ENCODE measurements at regions not wholly inside any gene's neighbourhood (a gene's known extent, or its start where the extent isn't known, plus 50 kb on each side); places are given as distances from the start of the nearest gene placed in this dataset.
"Not testable (repeated sequence)": the region's sequence is repeated elsewhere in the genome, so short reads cannot be mapped to it uniquely, and the experiment has no call there.

- no peak overlapping the region for H3K4me3 Mint-ChIP-seq
- no peaks in the 10 kb centered on the region for H3K9me3 Mint-ChIP-seq
These were observed 409.6 kb downstream of the MED13L start for GRCh38 chr12:115867854-115868253.

GRCh38 chr12:115866909-115867525, 410.5 kb downstream of the MED13L start:
- Mint-ChIP-seq H3K27ac (no peak overlapping the region), H3K36me3 (ENCODE audit: low read depth) (no peaks in the 10 kb centered on the region), H3K9me3 (no peaks in the 10 kb centered on the region), H3K4me3 (no peak overlapping the region), H3K4me1 (peaks cover 36% of the 10 kb centered on the region), H3K27me3 (ENCODE audit: low read depth) (peaks cover 7% of the 10 kb centered on the region)
- TF ChIP-seq CTCF (IDR thresholded peaks at IDR 0.05; ENCODE audit: unreplicated experiment in 3 of 3): no peak

More at GRCh38 chr12:115867854-115868253, 409.6 kb downstream of the MED13L start:
- no peak overlapping the region for H3K27ac Mint-ChIP-seq
- TF ChIP-seq CTCF (IDR thresholded peaks at IDR 0.05; ENCODE audit: unreplicated experiment in 3 of 3): no peak
- no peaks in the 10 kb centered on the region for H3K36me3 Mint-ChIP-seq (ENCODE audit: low read depth)
- peaks cover 36% of the 10 kb centered on the region for H3K4me1 Mint-ChIP-seq
- peaks cover 7% of the 10 kb centered on the region for H3K27me3 Mint-ChIP-seq (ENCODE audit: low read depth)

- not testable (repeated sequence) for H3K27me3 Mint-ChIP-seq (ENCODE audit: low read depth); H3K36me3 Mint-ChIP-seq (ENCODE audit: low read depth); H3K27ac Mint-ChIP-seq; H3K4me3 Mint-ChIP-seq; H3K9me3 Mint-ChIP-seq
- peaks cover 29% of the 10 kb centered on the region for H3K4me1 Mint-ChIP-seq
These were observed 411.2 kb downstream of the MED13L start for GRCh38 chr12:115866281-115866680.

GRCh38 chr12:115864396-115864795, 413.1 kb downstream of the MED13L start:
- Mint-ChIP-seq H3K4me1 (peaks cover 20% of the 10 kb centered on the region), H3K9me3 (no peaks in the 10 kb centered on the region), H3K4me3 (no peak overlapping the region), H3K27me3 (ENCODE audit: low read depth) (peaks cover 4% of the 10 kb centered on the region), H3K36me3 (ENCODE audit: low read depth) (no peaks in the 10 kb centered on the region), H3K27ac (peak overlapping the region in 1 of 3 experiments; percentile 41)
- no peak for TF ChIP-seq CTCF (IDR thresholded peaks at IDR 0.05; ENCODE audit: unreplicated experiment in 3 of 3)

DNA sequence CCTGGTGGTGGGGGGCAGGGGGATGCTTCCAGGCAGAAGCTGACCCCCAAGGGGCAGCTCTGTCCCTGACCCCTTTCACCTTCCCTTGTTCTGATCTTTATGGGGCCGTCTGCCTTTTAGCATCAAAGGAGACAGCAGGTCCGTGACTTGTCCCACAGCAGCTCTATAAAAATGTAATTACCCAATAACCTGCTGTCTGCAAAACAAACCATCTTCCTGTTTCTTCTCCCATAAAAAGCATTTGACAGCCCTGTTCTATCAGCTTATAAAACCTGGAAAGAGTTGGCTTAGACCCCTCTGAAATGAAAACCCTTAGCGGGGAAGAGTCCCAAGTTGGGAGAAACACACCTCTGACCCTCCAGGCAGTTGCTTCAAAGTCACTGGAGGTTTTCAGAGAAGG, 416.9 kb downstream of the MED13L start:
- peaks cover 4% of the 10 kb centered on the region for H3K36me3 Mint-ChIP-seq (ENCODE audit: low read depth)
- peaks cover 6% of the 10 kb centered on the region for H3K4me1 Mint-ChIP-seq
- H3K4me3 Mint-ChIP-seq: no peak overlapping the region
- H3K27me3 Mint-ChIP-seq (ENCODE audit: low read depth): peaks cover 6% of the 10 kb centered on the region
- H3K9me3 Mint-ChIP-seq: no peaks in the 10 kb centered on the region
- no peak overlapping the region for H3K27ac Mint-ChIP-seq
- TF ChIP-seq CTCF (IDR thresholded peaks at IDR 0.05; ENCODE audit: unreplicated experiment in 3 of 3): no peak

GRCh38 chr12:115859231-115859630, 418.3 kb downstream of the MED13L start:
- Mint-ChIP-seq H3K36me3 (ENCODE audit: low read depth) (peaks cover 4% of the 10 kb centered on the region), H3K4me3 (no peak overlapping the region), H3K4me1 (peaks cover under 1% of the 10 kb centered on the region), H3K27me3 (ENCODE audit: low read depth) (peaks cover 6% of the 10 kb centered on the region), H3K27ac (no peak overlapping the region), H3K9me3 (no peaks in the 10 kb centered on the region)
- no peak for TF ChIP-seq CTCF (IDR thresholded peaks at IDR 0.05; ENCODE audit: unreplicated experiment in 3 of 3)
